SU-DHL-6 (cell line): ENCODE measurements at regions not wholly inside any gene's neighbourhood (a gene's known extent, or its start where the extent isn't known, plus 50 kb on each side); places are given as distances from the start of the nearest gene placed in this dataset.

Experiments used
- H2AFZ ChIP-seq: fragments of 200-600 bp; sonication (generic); 2 replicates; pipeline ENCODE4 v1.6.1; 2014; ENCODE audit warnings: low read depth, mild to moderate bottlenecking, moderate library complexity, mixed read lengths, antibody characterized with exemption, low read length; ENCODE audit not compliant: severe bottlenecking
- H3F3A ChIP-seq: fragments of 200-600 bp; shearing (Covaris generic); 2 replicates; pipeline ENCODE4 v1.6.0; 2016; ENCODE audit warnings: antibody characterized with exemption, mild to moderate bottlenecking; ENCODE audit not compliant: insufficient read depth
- H3K27ac ChIP-seq: fragments of 200-600 bp; sonication (generic); 2 replicates; pipeline ENCODE4 v1.5.1; 2016; ENCODE audit warnings: low read depth, mild to moderate bottlenecking, low read length, moderate library complexity, mixed read lengths
- H3K27me3 ChIP-seq: fragments of 200-600 bp; sonication (generic), shearing (Covaris generic); 2 replicates; pipeline ENCODE4 v1.6.0; 2014; ENCODE audit warnings: mild to moderate bottlenecking, low read length
- H3K36me3 ChIP-seq: fragments of 200-600 bp; sonication (generic); 2 replicates; pipeline ENCODE4 v1.6.1; 2014; ENCODE audit warnings: mild to moderate bottlenecking, low read length, mixed read lengths
- H3K4me2 ChIP-seq: fragments of 300-600, 200-600 bp; shearing (Covaris generic), sonication (generic); 2 replicates; pipeline ENCODE4 v1.6.0; 2014; ENCODE audit warnings: low read length, low read depth, mild to moderate bottlenecking; ENCODE audit not compliant: poor library complexity, severe bottlenecking
- H3K4me3 ChIP-seq: fragments of 200-600 bp; sonication (generic); 2 replicates; pipeline ENCODE4 v1.5.1; 2014; ENCODE audit warnings: antibody characterized with exemption, low read length, mild to moderate bottlenecking, mixed read lengths; ENCODE audit not compliant: insufficient read depth, poor library complexity, severe bottlenecking
- H3K79me2 ChIP-seq: fragments of 200-600 bp; sonication (generic); 2 replicates; pipeline ENCODE4 v1.6.1; 2014; ENCODE audit warnings: mild to moderate bottlenecking, low read length, moderate library complexity; ENCODE audit not compliant: insufficient read depth
- H3K9ac ChIP-seq: fragments of 200-600 bp; sonication (generic); 2 replicates; pipeline ENCODE4 v1.7.0; 2014; ENCODE audit warnings: mild to moderate bottlenecking, low read length
- H3K9me2 ChIP-seq: fragments of 200-600 bp; sonication (generic); replicated peaks from 2 replicates; pipeline ENCODE4 v1.6.1; 2014; ENCODE audit warnings: low read length; ENCODE audit not compliant: insufficient read depth
- H3K9me3 ChIP-seq: fragments of 200-600 bp; sonication (generic); 2 replicates; pipeline ENCODE4 v1.6.1; 2014; ENCODE audit warnings: low read length, mixed read lengths; ENCODE audit not compliant: insufficient read depth
- H4K20me1 ChIP-seq: fragments of 200-600 bp; sonication (generic); 2 replicates; pipeline ENCODE4 v1.6.1; 2014; ENCODE audit warnings: low read depth, mild to moderate bottlenecking, antibody characterized with exemption, low read length, moderate library complexity, mixed read lengths
- EZH2phosphoT487 ChIP-seq: fragments of 200-600 bp; sonication (generic), shearing (Covaris generic); conservative IDR thresholded peaks from 2 replicates; pipeline ENCODE4 v1.6.1; 2018; ENCODE audit warnings: mild to moderate bottlenecking, antibody characterized with exemption, low read length, moderate library complexity, mixed read lengths
- TF ChIP-seq, protein P1 (sequence below): fragments of 200-600 bp; sonication (generic); IDR thresholded peaks from one replicate; pipeline ENCODE4 v1.5.1; 2017; ENCODE audit warnings: antibody characterized with exemption, mild to moderate bottlenecking, low read length, moderate library complexity; ENCODE audit not compliant: insufficient read depth, poor library complexity, severe bottlenecking

DNA sequence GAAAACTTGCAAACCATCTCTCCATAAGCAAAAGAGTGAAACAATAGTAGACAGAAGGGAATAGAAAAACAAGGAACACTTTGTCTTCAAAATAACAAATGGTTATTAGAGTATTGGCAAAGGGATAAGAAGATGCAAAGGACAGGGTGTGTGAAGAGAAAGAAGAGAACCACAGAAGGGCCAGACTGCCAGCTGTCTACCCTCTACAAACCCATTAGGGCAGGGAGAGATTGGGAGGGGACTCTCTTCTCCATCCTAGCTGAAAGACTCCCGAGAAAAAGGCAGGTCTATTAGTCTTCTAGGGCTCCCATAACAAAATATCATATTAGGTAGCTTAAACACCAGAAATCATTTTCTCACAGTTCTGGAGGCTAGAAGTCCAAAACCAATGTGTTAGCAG lies 292.8 kb downstream of the PTBP2 start:
- H3K4me2 ChIP-seq = no peak overlapping the region
- H3K36me3 ChIP-seq = no peaks in the 10 kb centered on the region
- no peak overlapping the region for H3K4me3 ChIP-seq
- H3K27me3 ChIP-seq = no peaks in the 10 kb centered on the region
- no peaks in the 10 kb centered on the region for H3K9me2 ChIP-seq
- no peak overlapping the region for H2AFZ ChIP-seq
- TF ChIP-seq, protein P1, sequence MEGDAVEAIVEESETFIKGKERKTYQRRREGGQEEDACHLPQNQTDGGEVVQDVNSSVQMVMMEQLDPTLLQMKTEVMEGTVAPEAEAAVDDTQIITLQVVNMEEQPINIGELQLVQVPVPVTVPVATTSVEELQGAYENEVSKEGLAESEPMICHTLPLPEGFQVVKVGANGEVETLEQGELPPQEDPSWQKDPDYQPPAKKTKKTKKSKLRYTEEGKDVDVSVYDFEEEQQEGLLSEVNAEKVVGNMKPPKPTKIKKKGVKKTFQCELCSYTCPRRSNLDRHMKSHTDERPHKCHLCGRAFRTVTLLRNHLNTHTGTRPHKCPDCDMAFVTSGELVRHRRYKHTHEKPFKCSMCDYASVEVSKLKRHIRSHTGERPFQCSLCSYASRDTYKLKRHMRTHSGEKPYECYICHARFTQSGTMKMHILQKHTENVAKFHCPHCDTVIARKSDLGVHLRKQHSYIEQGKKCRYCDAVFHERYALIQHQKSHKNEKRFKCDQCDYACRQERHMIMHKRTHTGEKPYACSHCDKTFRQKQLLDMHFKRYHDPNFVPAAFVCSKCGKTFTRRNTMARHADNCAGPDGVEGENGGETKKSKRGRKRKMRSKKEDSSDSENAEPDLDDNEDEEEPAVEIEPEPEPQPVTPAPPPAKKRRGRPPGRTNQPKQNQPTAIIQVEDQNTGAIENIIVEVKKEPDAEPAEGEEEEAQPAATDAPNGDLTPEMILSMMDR = no peak
- TF ChIP-seq EZH2phosphoT487 = no peak
- H3K27ac ChIP-seq = no peak overlapping the region
- H4K20me1 ChIP-seq = no peaks in the 10 kb centered on the region
- H3K79me2 ChIP-seq = no peaks in the 10 kb centered on the region
- no peaks in the 10 kb centered on the region for H3F3A ChIP-seq
- no peaks in the 10 kb centered on the region for H3K9me3 ChIP-seq
- no peak overlapping the region for H3K9ac ChIP-seq

DNA sequence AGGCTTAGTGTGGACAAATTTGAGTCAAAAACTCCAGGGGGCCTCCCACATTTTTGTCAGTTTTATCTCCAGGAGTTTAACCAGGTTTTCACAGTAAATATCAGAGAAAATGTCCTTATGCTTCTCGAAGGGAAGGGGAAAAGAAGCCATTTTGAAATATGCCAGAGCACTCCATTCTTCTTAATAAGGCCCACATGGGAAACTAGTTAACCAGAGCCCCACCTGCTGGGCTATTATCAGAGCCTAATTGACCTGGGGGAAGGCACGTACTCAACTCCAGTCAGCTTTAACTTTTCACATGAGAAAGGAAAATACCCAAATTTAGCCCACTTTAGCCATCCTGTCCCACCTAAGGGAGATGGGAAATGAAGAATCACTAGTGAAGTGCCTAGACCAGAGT lies 296.3 kb downstream of the PTBP2 start:
- Histone ChIP-seq H3K4me2 (no peak overlapping the region), H3K36me3 (no peaks in the 10 kb centered on the region), H4K20me1 (no peaks in the 10 kb centered on the region), H3F3A (no peaks in the 10 kb centered on the region), H3K27ac (no peak overlapping the region), H3K9me3 (no peaks in the 10 kb centered on the region), H3K27me3 (no peaks in the 10 kb centered on the region), H3K9me2 (no peaks in the 10 kb centered on the region), H2AFZ (no peak overlapping the region), H3K79me2 (no peaks in the 10 kb centered on the region), H3K9ac (no peak overlapping the region), H3K4me3 (no peak overlapping the region)
- TF ChIP-seq EZH2phosphoT487 = no peak
- TF ChIP-seq, protein P1 = no peak
